H1 (cell line): ENCODE measurements at regions not wholly inside any gene's neighbourhood (a gene's known extent, or its start where the extent isn't known, plus 50 kb on each side); places are given as distances from the start of the nearest gene placed in this dataset.

Source experiments
- CTCF ChIP-seq, 3 experiments: IDR thresholded peaks; 1 replicate in 2 of 3; 2 replicates in 1 of 3; pipeline versions ENCODE4 v1.5.1 to v1.6.1; 2011; ENCODE audit warnings: low read length in 3 of 3, mild to moderate bottlenecking in 3 of 3, inconsistent platforms in 2 of 3, low read depth in 1 of 3, moderate library complexity in 1 of 3; ENCODE audit not compliant: insufficient read depth in 1 of 3; ENCODE audit errors: control extremely low read depth in 1 of 3
- EZH2 ChIP-seq: fragments of 200-600 bp; sonication (generic); IDR thresholded peaks from 2 replicates; pipeline ENCODE4 v1.7.1; 2012; ENCODE audit warnings: low read depth, mild to moderate bottlenecking, moderate library complexity, low read length, inconsistent platforms; ENCODE audit not compliant: severe bottlenecking
- POLR2A ChIP-seq, 2 experiments: IDR thresholded peaks; 1 replicate in 1 of 2; 2 replicates in 1 of 2; pipeline ENCODE4 v1.6.1; 2011; ENCODE audit warnings: low read depth in 2 of 2, low read length in 2 of 2, mild to moderate bottlenecking in 2 of 2; ENCODE audit errors: control extremely low read depth in 1 of 2
- RAD21 ChIP-seq, 2 experiments: IDR thresholded peaks in 1 of 2; conservative IDR thresholded peaks in 1 of 2; 2 replicates each; pipeline ENCODE4 v1.6.1; 2011; ENCODE audit warnings: low read depth in 2 of 2, low read length in 2 of 2, improper control_type of control experiment in 1 of 2, inconsistent platforms in 1 of 2, mild to moderate bottlenecking in 1 of 2, moderate library complexity in 1 of 2
- TCF12 ChIP-seq: IDR thresholded peaks from 2 replicates; pipeline ENCODE4 v1.6.1; 2011; ENCODE audit warnings: low read depth, mild to moderate bottlenecking, low read length
- TEAD4 ChIP-seq: IDR thresholded peaks from 2 replicates; pipeline ENCODE4 v1.6.1; 2012; ENCODE audit warnings: low read depth, low read length, inconsistent platforms, mixed read lengths
- TF ChIP-seq, protein P1 (sequence below): IDR thresholded peaks from 2 replicates; pipeline ENCODE4 v1.6.1; 2012; ENCODE audit warnings: low read length, inconsistent platforms

DNA sequence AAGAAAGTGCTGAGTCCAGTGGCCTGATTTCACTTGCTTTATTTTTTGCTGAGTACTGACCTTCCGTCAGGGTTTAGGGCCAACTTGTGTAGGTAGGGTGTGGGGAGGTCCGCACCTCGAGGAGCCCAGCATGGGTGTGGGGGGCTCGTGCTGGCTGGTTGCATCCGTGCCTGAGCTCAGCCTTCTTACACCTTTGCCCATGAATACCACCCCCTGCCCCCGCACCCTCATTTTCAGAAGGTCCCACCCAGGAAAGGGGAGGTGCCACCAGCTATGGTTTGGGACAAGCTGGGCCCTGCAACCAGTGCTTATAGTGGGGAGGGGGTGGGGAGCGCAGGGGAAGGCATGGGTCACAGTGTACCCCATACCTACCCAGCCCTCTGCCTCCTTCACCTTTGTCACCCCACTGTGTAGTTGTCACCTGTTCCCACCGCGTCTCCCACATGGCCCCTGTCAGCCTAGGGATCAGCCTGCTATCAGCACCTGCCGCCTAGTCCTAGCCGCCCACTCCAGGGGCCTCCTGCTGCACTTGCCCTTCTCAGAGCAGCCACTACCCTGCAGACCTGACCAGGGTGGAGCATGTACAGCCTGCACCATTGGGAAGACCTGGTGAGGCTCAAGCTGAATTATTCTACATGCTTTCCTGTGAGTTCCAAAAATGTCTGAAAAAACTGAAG, 146.2 kb upstream of the RET start:
- TF ChIP-seq CTCF (IDR thresholded peaks at IDR 0.05; ENCODE audit: control extremely low read depth in 1 of 3, insufficient read depth in 1 of 3, low read depth in 1 of 3, low read length in 3 of 3) (no peak), RAD21 (IDR thresholded peaks at IDR 0.05 in 1 of 2, conservative IDR thresholded peaks at IDR 0.05 in 1 of 2; ENCODE audit: low read depth in 2 of 2, low read length in 2 of 2) (no peak), TEAD4 (no peak), EZH2 (no peak), POLR2A (IDR thresholded peaks at IDR 0.05; ENCODE audit: control extremely low read depth in 1 of 2, low read depth in 2 of 2, low read length in 2 of 2) (no peak), TCF12 (no peak)
- TF ChIP-seq, protein P1, sequence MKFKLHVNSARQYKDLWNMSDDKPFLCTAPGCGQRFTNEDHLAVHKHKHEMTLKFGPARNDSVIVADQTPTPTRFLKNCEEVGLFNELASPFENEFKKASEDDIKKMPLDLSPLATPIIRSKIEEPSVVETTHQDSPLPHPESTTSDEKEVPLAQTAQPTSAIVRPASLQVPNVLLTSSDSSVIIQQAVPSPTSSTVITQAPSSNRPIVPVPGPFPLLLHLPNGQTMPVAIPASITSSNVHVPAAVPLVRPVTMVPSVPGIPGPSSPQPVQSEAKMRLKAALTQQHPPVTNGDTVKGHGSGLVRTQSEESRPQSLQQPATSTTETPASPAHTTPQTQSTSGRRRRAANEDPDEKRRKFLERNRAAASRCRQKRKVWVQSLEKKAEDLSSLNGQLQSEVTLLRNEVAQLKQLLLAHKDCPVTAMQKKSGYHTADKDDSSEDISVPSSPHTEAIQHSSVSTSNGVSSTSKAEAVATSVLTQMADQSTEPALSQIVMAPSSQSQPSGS: no peak
